Mucosa of gallbladder (tissue), 1 donor: ENCODE measurements at regions not wholly inside any gene's neighbourhood (a gene's known extent, or its start where the extent isn't known, plus 50 kb on each side); places are given as distances from the start of the nearest gene placed in this dataset.
"Not testable (repeated sequence)": the region's sequence is repeated elsewhere in the genome, so short reads cannot be mapped to it uniquely, and the experiment has no call there.

ENCODE experiments used
- DNase-seq: peaks from one replicate; pipeline ENCODE4 v3.0.0-alpha.2; 2020; ENCODE audit warnings: low spot score
- donor health status: DM: no; HTN: no; CAD: no.

DNA sequence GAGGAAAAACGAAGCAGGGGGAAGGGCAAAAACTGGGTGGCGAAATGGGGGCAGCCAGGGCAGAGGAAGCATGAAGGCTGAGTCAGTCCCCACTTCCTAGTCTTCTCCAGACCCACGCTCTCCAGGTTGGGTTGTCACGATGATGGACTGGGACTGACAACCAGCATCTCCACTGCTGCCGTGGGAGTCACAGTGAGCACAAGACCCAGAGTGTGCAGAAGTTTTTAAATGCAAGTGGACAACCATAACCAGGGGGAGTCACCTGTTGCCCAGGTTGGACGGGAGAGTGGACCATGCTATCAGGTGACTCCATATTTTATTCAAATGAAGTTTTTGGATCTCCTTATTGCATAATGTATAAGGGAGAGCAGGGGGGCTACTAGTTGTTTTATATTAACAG is 511.4 kb upstream of the ZFP42 start:
- DNase-seq, result no peak

- no peak for DNase-seq
Measured at GRCh38 chr4:187485676-187486075, 509.9 kb upstream of the ZFP42 start.

DNA sequence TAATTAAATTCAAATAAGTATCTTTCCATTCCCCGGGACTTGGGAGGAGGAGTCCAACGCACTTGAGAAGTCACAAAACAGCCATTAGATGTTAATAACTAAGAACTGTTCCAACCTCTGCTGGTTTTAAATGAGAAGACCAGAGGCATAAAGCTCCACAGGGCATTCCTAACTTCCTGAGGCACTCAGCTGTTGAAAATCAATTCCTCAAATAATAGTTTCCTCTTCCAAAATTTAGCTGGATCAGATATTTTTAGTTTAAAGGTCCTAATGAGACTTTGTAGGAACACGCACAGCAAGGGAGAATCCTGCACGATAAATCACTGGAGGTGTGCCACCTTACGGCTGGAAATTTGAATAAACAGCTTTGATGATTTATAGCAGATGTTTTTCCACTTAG is 504.3 kb upstream of the ZFP42 start:
- no peak for DNase-seq

DNA sequence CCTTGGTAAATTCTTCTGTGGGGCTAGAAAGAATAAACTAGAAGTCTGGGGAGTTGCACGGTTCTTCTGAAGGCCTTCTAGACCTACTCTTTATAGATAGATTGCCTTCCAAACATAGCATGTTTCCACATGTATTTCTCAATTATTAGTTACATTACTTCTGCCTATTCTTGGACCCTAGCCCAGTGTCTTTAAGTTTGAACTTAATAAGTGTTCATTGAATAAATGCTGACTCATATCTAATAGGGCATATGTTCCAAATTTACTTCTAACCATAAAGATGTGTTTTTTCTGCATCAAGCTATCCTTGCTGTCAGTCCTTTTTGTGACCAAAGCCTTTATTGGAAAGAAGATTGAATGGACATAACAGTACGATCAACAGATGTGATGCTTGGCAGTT is 503.6 kb upstream of the ZFP42 start:
- no peak for DNase-seq

DNA sequence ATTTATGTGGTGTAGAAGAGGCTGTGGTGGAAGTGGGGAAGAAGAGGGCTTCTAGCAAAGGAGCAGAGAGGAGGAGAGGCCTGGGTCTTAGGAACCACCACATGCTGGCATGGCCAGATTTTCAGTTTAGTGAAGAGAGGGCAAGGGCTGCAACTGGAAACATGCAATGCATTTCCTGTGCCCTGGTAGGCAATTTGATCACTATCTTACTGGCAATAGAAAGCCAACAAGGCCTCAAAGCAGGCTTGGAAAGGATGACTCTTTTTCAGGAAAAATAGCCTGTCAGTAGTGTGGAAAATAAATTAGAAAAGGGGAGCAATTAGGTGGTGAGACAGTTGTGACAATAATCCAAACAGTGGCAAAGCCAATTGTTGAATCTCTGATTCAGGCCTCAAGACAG is 501.9 kb upstream of the ZFP42 start:
- DNase-seq, result no peak

GRCh38 chr4:187499956-187500355 is 495.6 kb upstream of the ZFP42 start:
- no peak for DNase-seq

GRCh38 chr4:187500796-187501195 is 494.8 kb upstream of the ZFP42 start:
- DNase-seq, result no peak

DNA sequence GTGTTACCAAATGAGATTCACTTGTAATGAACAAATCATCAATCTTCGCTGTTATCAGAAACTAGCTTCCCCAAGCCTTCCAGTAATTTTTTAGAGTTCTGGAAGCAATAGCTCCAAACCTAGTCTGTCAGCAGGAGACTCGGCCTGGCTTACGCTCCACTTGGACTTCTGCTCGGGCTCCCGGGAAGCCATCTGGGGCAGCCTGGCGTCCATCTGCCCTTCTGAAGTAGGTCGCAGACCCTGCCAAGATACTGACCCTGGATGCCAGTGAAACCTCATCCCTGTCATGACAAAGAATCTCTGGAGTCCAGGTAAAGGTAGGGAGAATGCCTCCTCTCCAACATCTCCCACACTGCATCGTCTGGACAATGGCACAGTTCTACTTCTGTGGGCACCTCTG is 493.8 kb upstream of the ZFP42 start:
- no peak for DNase-seq

DNA sequence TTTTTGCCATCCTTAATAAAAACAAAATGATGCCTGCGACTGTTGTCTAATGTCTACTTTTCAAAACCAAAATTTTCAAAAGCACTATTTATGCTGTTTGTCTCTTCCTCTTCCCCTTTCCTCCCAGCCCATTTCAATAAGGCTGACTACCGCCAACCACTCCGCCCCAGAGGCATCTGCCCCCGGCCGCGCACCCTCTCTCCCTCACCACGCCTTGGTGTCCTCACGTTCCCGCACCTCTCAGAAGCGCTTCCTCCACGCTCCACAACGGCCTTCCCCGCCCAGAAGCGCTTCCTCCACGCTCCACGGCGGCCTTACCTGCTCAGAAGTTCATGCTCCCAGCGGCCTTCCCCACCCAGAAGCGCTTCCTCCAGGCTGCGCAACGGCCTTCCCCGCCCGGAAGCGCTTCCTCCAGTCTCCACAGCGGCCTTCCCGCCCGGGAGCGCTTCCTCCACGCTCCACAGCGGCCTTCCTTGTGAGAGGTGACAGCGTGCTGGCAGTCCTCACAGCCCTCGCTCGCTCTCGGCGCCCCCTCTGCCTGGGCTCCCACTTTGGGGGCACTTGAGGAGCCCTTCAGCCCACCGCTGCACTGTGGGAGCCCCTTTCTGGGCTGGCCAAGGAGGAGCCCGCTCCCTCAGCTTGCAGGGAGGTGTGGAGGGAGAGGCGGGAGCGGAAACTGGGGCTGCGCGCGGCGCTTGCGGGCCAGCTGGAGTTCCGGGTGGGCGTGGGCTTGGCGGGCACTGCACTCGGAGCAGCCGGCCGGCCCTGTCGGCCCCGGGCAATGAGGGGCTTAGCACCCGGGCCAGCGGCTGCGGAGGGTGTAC is 490.4 kb upstream of the ZFP42 start:
- DNase-seq, result no peak

DNA sequence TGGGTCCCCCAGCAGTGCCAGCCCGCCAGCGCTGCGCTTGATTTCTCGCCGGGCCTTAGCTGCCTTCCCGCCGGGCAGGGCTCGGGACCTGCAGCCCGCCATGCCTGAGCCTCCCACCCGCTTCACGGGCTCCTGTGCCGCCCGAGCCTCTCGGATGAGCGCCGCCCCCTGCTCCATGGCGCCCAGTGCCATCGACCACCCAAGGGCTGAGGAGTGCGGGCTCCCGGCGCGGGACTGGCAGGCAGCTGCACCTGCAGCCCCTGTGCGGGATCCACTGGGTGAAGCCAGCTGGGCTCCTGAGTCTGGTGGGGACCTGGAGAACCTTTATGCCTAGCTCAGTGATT is 489.8 kb upstream of the ZFP42 start:
- DNase-seq, result not testable (repeated sequence)

GRCh38 chr4:187516224-187516623 is 479.3 kb upstream of the ZFP42 start:
- DNase-seq, result no peak

- no peak for DNase-seq
Measured at GRCh38 chr4:187541666-187542065, 453.9 kb upstream of the ZFP42 start.

DNA sequence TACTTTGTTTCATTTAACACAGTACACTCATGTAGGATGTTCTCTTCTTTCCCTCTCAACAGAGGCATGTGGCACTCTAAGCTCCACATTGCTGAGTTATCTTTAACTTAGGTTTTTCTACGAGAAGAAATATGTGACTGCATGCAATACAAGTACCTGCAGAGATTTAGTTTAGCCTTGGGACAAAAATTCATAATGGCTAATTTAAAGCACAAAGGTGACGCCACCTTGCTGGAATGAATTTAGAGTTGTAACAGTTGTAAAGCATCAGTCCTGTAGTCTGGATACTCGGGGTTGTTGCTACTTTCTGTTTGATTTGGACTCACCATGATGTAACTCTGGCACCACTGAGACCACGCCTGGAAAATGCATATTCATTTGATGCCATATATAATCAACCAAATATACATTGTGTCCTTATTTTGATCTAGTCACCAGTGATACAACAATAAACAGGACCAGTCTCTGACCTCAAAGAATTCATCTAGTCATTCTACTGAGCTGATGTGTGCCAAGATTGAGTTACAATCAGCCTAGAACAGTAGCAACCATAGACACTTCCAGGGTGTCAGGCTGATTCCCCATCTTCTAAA is 451.0 kb upstream of the ZFP42 start:
- DNase-seq, result no peak

- no peak for DNase-seq
Measured at GRCh38 chr4:187547316-187547715, 448.3 kb upstream of the ZFP42 start.

DNA sequence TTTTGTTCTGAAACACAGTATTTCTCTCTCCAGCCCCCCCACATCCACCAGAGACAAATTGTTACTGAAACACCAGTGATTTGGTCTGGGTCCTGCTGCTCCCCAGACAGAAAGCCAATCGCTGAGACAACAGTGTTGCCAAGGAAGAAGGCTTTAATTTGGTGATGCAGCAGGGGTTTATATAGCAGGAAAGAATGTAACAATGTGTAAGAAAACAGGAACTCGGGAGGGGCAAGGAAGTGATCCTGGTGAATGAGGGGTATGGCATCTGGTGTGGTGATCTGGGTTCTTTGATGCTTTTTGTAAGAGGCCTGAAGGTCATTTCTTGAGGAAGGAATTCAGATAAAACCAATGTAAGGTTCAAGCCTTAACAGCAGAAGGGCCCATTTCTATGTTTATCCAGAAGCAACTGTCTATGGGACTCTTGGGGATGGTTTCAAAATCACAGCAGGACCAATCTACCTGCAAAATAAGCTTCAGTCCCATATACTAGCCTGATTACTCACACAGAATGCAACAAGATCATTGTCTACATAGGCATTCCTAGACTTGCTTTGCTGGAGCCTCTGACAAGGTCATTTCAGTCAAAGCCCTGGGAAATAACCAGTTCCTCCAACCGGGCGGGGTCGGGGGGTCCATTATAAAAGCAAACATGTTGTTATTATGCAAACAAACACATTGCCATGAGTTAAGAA is 445.2 kb upstream of the ZFP42 start:
- no peak for DNase-seq

GRCh38 chr4:187552781-187553180 is 442.8 kb upstream of the ZFP42 start:
- DNase-seq, result no peak

DNA sequence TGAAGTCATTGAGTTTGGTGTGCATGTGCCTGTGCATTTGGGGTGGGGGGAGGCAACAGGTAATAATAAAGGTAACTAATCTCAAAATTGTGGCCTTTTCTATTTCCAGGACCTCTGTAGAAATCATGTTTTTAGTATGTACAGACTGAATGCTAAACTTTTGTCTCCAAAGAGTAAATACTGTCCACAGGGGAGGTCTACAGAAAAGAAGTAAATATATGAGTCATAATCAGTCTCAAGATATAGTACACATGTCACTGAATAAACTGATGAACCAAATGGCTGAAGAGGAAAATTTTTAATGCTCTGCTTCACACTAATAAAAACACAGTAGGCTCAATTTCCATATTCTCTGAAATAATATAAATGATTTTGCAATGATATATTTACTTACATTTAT is 440.4 kb upstream of the ZFP42 start:
- no peak for DNase-seq

- no peak for DNase-seq
Measured at GRCh38 chr4:187558391-187558790, 437.2 kb upstream of the ZFP42 start.

DNA sequence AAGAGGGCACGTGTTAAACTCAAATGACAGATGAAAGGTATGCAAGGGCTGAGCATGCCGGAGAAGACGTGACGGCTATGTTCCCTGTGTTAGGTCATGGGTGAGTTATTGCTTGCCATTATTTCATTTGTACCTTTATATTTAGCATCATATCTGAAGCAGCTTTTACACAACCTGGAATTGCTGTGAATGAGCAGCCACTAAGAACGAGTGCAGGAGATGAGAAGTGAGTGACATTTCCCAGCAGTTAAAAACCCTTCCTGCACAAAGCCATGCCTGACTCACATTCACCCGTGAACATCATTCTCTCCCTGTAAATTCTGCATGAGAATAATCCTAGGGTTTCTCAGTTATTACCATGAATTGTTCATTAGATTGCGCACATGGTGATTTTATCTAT is 433.2 kb upstream of the ZFP42 start:
- no peak for DNase-seq

DNA sequence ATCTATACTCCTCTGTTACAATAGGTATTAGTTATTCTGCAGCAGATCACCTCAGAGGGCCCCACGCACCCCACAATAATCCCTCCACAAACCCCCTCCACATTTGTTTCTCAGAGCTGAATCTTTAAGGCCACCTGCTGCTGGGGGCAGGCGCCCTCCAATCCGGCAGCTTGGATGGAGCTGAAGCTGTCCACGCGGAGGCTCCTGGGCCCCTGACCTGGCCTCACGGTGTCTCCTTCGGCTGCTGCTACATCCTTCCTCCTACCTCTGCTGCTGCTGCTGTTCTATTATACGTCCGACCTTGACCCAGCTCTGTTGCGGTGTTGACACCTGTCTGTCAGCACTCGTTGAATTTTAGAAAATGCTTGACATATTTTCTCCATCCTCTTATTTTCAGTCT is 430.2 kb upstream of the ZFP42 start:
- no peak for DNase-seq

- DNase-seq, result no peak
Measured at GRCh38 chr4:187569871-187570270, 425.7 kb upstream of the ZFP42 start.

GRCh38 chr4:187575706-187576105 is 419.9 kb upstream of the ZFP42 start:
- no peak for DNase-seq

DNA sequence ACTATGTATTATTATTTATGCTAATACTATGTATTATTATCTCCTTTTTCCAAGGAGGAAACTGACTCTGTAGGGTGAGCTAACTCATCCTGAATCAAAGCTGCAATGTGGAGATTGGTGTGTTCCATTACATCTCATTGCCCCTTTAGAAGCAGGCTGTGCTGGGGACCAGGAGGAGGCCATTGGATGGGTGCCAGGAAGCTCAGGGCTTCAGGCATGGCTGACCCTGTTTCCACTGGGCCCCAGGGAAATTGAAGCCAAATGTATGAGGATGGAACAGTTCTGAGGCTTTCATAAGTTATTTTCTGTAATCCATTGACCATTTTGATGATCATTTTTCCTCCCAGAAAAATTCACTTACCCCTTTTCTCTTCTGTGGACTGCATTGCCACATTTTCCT is 418.8 kb upstream of the ZFP42 start:
- no peak for DNase-seq
